CD4-positive, alpha-beta memory T cell (primary cell): ENCODE measurements at regions not wholly inside any gene's neighbourhood (a gene's known extent, or its start where the extent isn't known, plus 50 kb on each side); places are given as distances from the start of the nearest gene placed in this dataset.

Experiments
- CTCF ChIA-PET: fragments of 350-600 bp; sonication (Branson Sonifier 250); formaldehyde crosslinking; loops from one replicate; lab custom pipeline; 2021; ENCODE audit warnings: inconsistent platforms; ENCODE audit not compliant: partially characterized antibody; lab: Charles Lee
- POLR2A ChIA-PET: fragments of 350-600 bp; sonication (Branson Sonifier 250); formaldehyde crosslinking; loops from one replicate; lab custom pipeline; 2021; ENCODE audit not compliant: partially characterized antibody; lab: Charles Lee
- DNase-seq, 5 donors: peaks; one replicate each; pipeline versions ENCODE4 v3.0.0 to v3.0.0-alpha.2; 2020 to 2022; ENCODE audit warnings: mixed read lengths in 1 of 5
- H3K27ac ChIP-seq: one replicate; pipeline ENCODE4 v1.7.0; 2013; ENCODE audit warnings: low read depth, low read length
- H3K27me3 ChIP-seq: 2 replicates; pipeline ENCODE4 v1.7.0; 2013; ENCODE audit warnings: mild to moderate bottlenecking, low read length, moderate library complexity; ENCODE audit not compliant: insufficient read depth
- H3K36me3 ChIP-seq: 2 replicates; pipeline ENCODE4 v1.7.0; 2013; ENCODE audit warnings: mild to moderate bottlenecking, low read length, moderate library complexity; ENCODE audit not compliant: insufficient read depth
- H3K4me1 ChIP-seq: 2 replicates; pipeline ENCODE4 v1.7.0; 2013; ENCODE audit warnings: mild to moderate bottlenecking, low read length, moderate library complexity; ENCODE audit not compliant: insufficient read depth
- H3K4me3 ChIP-seq, 2 donors: one replicate each; pipeline ENCODE4 v1.7.0; 2013; ENCODE audit warnings: low read length in 2 of 2, mild to moderate bottlenecking in 1 of 2
- H3K9me3 ChIP-seq, 2 donors: one replicate each; pipeline ENCODE4 v1.7.0; 2013; ENCODE audit warnings: low read length in 2 of 2, control low read depth in 1 of 2; ENCODE audit not compliant: control insufficient read depth in 1 of 2
- H3K27ac Mint-ChIP-seq, 7 donors: one replicate each; pipeline ENCODE4 v1.8.0; 2020 to 2021; ENCODE audit warnings: mixed read lengths in 7 of 7, mild to moderate bottlenecking in 6 of 7, inconsistent platforms in 3 of 7, moderate library complexity in 3 of 7
- H3K27me3 Mint-ChIP-seq, 2 donors: one replicate each; pipeline ENCODE4 v1.8.0; 2020 to 2021; ENCODE audit warnings: mixed read lengths in 2 of 2
- H3K36me3 Mint-ChIP-seq, 2 donors: one replicate each; pipeline ENCODE4 v1.8.0; 2020 to 2021; ENCODE audit warnings: mixed read lengths in 2 of 2, inconsistent platforms in 1 of 2, mild to moderate bottlenecking in 1 of 2
- H3K4me1 Mint-ChIP-seq, 4 donors: one replicate each; pipeline ENCODE4 v1.8.0; 2020 to 2021; ENCODE audit warnings: mixed read lengths in 4 of 4, mild to moderate bottlenecking in 1 of 4
- H3K4me3 Mint-ChIP-seq, 8 donors: one replicate each; pipeline ENCODE4 v1.8.0; 2020 to 2021; ENCODE audit warnings: mixed read lengths in 8 of 8, mild to moderate bottlenecking in 7 of 8, moderate library complexity in 6 of 8, inconsistent platforms in 3 of 8
- H3K9me3 Mint-ChIP-seq, 8 donors: one replicate each; pipeline ENCODE4 v1.8.0; 2020 to 2021; ENCODE audit warnings: mixed read lengths in 8 of 8, mild to moderate bottlenecking in 5 of 8, inconsistent platforms in 3 of 8, moderate library complexity in 1 of 8
- intact Hi-C: fragments of 100-400 bp; cut with micrococcal nuclease; formaldehyde crosslinking; loops from one replicate; pipeline ENCODE4 v1.15.1; 2023

DNA sequence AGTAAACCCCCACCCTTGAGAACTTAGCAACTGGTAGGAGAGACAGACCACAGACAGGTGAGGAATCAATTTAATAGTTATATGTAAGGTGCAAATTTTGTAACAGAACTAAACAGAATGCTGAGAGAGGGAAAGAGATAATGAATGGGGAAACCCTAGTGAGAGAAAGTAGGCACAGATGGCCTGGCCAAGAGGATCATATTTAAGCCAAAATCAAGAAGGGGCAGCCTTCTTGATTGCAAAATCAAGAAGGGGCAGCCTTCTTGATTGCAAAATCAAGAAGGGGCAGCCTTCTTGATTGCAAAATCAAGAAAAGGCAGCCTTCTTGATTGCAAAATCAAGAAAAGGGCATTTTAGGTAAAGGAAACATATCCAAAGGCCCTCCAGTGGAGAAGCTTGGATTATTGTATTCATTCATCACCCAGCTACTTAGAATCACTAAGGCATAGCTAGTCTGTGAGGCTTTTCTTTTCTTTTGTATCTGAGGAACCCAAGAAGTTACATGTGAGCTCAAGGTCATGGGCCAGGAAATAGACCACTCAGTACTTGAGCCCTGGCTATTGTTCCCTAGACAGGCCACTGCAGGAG, 190.6 kb downstream of the CYLD start:
- Mint-ChIP-seq H3K4me3 (no peak overlapping the region), H3K4me1 (no peaks in the 10 kb centered on the region), H3K9me3 (peaks cover 0 to 4% (median 0%) of the 10 kb centered on the region in 8 donors), H3K36me3 (no peaks in the 10 kb centered on the region), H3K27me3 (peaks cover 26 to 35% of the 10 kb centered on the region in 2 donors), H3K27ac (no peak overlapping the region)
- no peaks in the 10 kb centered on the region for H3K4me1 ChIP-seq
- intact Hi-C loops = no loop called here
- H3K4me3 ChIP-seq = no peak overlapping the region
- H3K27ac ChIP-seq = no peak overlapping the region
- DNase-seq = no peak
- ChIA-PET POLR2A (no interaction called here), CTCF (no interaction called here)
- H3K36me3 ChIP-seq = no peaks in the 10 kb centered on the region
- H3K27me3 ChIP-seq = no peaks in the 10 kb centered on the region
- H3K9me3 ChIP-seq = no peaks in the 10 kb centered on the region

GRCh38 chr16:50928065-50928464, 186.2 kb downstream of the CYLD start:
- peaks cover 25 to 29% of the 10 kb centered on the region in 2 donors for H3K27me3 Mint-ChIP-seq
- H3K4me3 ChIP-seq = no peak overlapping the region
- no peak overlapping the region for H3K27ac Mint-ChIP-seq
- no peak overlapping the region for H3K4me3 Mint-ChIP-seq
- no peaks in the 10 kb centered on the region for H3K27me3 ChIP-seq
- peaks cover 0 to 4% (median 0%) of the 10 kb centered on the region in 8 donors for H3K9me3 Mint-ChIP-seq
- DNase-seq = no peak
- ChIA-PET CTCF (no interaction called here), POLR2A (no interaction called here)
- H3K4me1 Mint-ChIP-seq = no peaks in the 10 kb centered on the region
- H3K36me3 ChIP-seq = no peaks in the 10 kb centered on the region
- H3K36me3 Mint-ChIP-seq = no peaks in the 10 kb centered on the region
- no peaks in the 10 kb centered on the region for H3K9me3 ChIP-seq
- no peak overlapping the region for H3K27ac ChIP-seq
- intact Hi-C loops = no loop called here
- no peaks in the 10 kb centered on the region for H3K4me1 ChIP-seq

DNA sequence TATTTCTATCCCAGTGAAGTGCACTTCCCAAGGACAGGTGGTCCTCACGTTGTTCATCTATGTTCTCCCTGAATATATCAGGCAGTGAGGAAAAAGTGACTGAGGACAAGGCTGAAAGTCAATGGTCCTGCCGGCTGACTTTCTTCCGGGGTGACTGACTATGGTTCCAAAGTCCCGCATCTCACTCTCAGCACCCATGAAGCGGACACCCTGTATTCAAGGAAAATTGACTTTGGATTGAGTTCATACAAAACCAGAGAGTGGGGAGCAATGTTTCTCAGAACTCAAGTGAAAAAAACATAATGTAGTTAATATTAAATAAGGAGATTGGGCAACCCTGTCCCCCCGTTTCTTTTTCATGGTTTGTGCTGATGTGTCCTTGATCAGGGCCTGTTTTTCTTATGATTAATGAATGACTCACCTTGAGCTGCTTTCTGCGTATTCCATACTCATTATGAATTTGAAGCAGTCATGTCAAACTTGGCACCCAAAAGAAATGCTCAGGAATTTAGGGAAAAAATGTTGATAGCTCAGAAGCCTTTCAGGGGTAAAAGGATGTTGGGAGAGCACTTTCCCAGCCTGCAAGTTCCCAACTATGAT, 184.0 kb downstream of the CYLD start:
- Histone ChIP-seq H3K9me3 (no peaks in the 10 kb centered on the region), H3K4me1 (no peaks in the 10 kb centered on the region), H3K36me3 (no peaks in the 10 kb centered on the region), H3K27ac (no peak overlapping the region), H3K4me3 (no peak overlapping the region), H3K27me3 (no peaks in the 10 kb centered on the region)
- Mint-ChIP-seq H3K9me3 (peaks cover 0 to 3% (median 0%) of the 10 kb centered on the region in 8 donors), H3K4me3 (no peak overlapping the region), H3K36me3 (no peaks in the 10 kb centered on the region), H3K27me3 (peaks cover 17 to 27% of the 10 kb centered on the region in 2 donors), H3K4me1 (no peaks in the 10 kb centered on the region), H3K27ac (no peak overlapping the region)
- CTCF ChIA-PET = no interaction called here
- intact Hi-C loops = no loop called here
- POLR2A ChIA-PET = no interaction called here
- no peak for DNase-seq

GRCh38 chr16:50924759-50925545, 183.1 kb downstream of the CYLD start:
- intact Hi-C loops = no loop called here
- no peak overlapping the region for H3K4me3 Mint-ChIP-seq
- Histone ChIP-seq H3K9me3 (no peaks in the 10 kb centered on the region), H3K27ac (no peak overlapping the region), H3K4me3 (no peak overlapping the region), H3K36me3 (no peaks in the 10 kb centered on the region), H3K27me3 (no peaks in the 10 kb centered on the region), H3K4me1 (no peaks in the 10 kb centered on the region)
- no peaks in the 10 kb centered on the region for H3K4me1 Mint-ChIP-seq
- H3K9me3 Mint-ChIP-seq = peaks cover 0 to 3% (median 0%) of the 10 kb centered on the region in 8 donors
- no peak for DNase-seq
- POLR2A ChIA-PET = no interaction called here
- no peak overlapping the region for H3K27ac Mint-ChIP-seq
- CTCF ChIA-PET = no interaction called here
- H3K27me3 Mint-ChIP-seq = peaks cover 15 to 28% of the 10 kb centered on the region in 2 donors
- H3K36me3 Mint-ChIP-seq = no peaks in the 10 kb centered on the region

DNA sequence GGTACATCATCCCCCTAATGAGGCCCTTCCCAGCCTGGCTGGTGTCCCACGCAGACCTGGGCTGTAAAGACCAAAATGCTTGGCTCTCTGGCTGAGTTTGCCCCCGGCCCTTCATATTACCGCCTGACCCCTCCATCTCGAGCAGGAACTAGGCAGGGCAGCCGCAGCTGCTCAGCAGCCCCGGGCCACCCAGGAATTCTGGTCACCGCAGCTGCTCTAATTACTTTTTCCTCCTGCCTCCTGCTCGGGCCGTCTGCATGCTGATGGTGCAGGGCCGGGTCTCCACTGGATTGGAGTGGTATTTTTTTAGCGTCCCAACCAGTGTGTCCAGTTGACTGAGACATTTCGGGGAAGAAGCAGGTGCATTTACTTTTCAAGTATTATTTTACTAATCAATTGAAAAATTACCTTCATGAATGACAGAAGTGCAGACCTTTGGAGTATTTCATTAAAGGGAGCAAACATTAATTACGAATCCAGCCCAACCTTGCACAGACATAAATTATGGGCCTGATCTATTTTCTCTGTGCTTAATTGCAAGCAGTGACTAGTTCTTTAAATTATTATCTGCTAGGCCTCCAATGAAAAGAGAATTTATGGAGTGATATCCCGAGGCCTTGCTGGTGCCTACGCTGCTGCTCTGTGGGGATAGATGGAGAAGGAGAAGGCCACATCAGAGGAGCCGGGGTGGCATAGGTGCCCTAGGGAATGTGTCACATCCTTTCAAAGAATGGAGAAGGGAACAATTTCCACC, 176.2 kb downstream of the CYLD start:
- H3K4me1 ChIP-seq = no peaks in the 10 kb centered on the region
- no peak overlapping the region for H3K4me3 Mint-ChIP-seq
- ChIA-PET POLR2A (no interaction called here), CTCF (no interaction called here)
- no peak overlapping the region for H3K27ac Mint-ChIP-seq
- H3K27ac ChIP-seq = no peak overlapping the region
- DNase-seq = no peak
- intact Hi-C loops = no loop called here
- no peaks in the 10 kb centered on the region for H3K36me3 Mint-ChIP-seq
- H3K4me1 Mint-ChIP-seq = no peaks in the 10 kb centered on the region
- H3K27me3 Mint-ChIP-seq = peaks cover 5 to 28% of the 10 kb centered on the region in 2 donors
- H3K9me3 ChIP-seq = no peaks in the 10 kb centered on the region
- no peaks in the 10 kb centered on the region for H3K27me3 ChIP-seq
- H3K9me3 Mint-ChIP-seq = no peaks in the 10 kb centered on the region
- H3K36me3 ChIP-seq = no peaks in the 10 kb centered on the region
- no peak overlapping the region for H3K4me3 ChIP-seq

- H3K27ac ChIP-seq = no peak overlapping the region
- H3K36me3 Mint-ChIP-seq = no peaks in the 10 kb centered on the region
- no peaks in the 10 kb centered on the region for H3K9me3 Mint-ChIP-seq
- no peaks in the 10 kb centered on the region for H3K9me3 ChIP-seq
- POLR2A ChIA-PET = no interaction called here
- CTCF ChIA-PET = no interaction called here
- no peak overlapping the region for H3K27ac Mint-ChIP-seq
- no peak for DNase-seq
- H3K4me3 ChIP-seq = no peak overlapping the region
- no peaks in the 10 kb centered on the region for H3K36me3 ChIP-seq
- no peaks in the 10 kb centered on the region for H3K4me1 Mint-ChIP-seq
- no peaks in the 10 kb centered on the region for H3K27me3 ChIP-seq
- no peak overlapping the region for H3K4me3 Mint-ChIP-seq
- peaks cover 5 to 26% of the 10 kb centered on the region in 2 donors for H3K27me3 Mint-ChIP-seq
- intact Hi-C loops = no loop called here
- H3K4me1 ChIP-seq = no peaks in the 10 kb centered on the region
Measured at GRCh38 chr16:50916040-50916439, 174.2 kb downstream of the CYLD start.

GRCh38 chr16:50915120-50915519, 173.2 kb downstream of the CYLD start:
- intact Hi-C loops = no loop called here
- H3K9me3 ChIP-seq = no peaks in the 10 kb centered on the region
- H3K4me1 Mint-ChIP-seq = peaks cover 0 to under 1% (median 0%) of the 10 kb centered on the region in 4 donors
- no peaks in the 10 kb centered on the region for H3K4me1 ChIP-seq
- POLR2A ChIA-PET = no interaction called here
- H3K36me3 ChIP-seq = no peaks in the 10 kb centered on the region
- H3K27ac Mint-ChIP-seq = no peak overlapping the region
- peaks cover 5 to 24% of the 10 kb centered on the region in 2 donors for H3K27me3 Mint-ChIP-seq
- H3K4me3 ChIP-seq = no peak overlapping the region
- no peaks in the 10 kb centered on the region for H3K36me3 Mint-ChIP-seq
- H3K27me3 ChIP-seq = no peaks in the 10 kb centered on the region
- CTCF ChIA-PET = no interaction called here
- H3K4me3 Mint-ChIP-seq = no peak overlapping the region
- DNase-seq = no peak
- H3K27ac ChIP-seq = no peak overlapping the region
- no peaks in the 10 kb centered on the region for H3K9me3 Mint-ChIP-seq
